ENCODE measurements at regions not wholly inside any gene's neighbourhood (a gene's known extent, or its start where the extent isn't known, plus 50 kb on each side); places are given as distances from the start of the nearest gene placed in this dataset.

- Histone ChIP-seq H3K27ac (ENCODE audit: low read depth in 1 of 2, low read length in 1 of 2) (no peak overlapping the region), H3K36me3 (ENCODE audit: control insufficient read depth in 4 of 4, insufficient read depth in 4 of 4, low read length in 4 of 4) (no peaks in the 10 kb centered on the region), H3K9ac (ENCODE audit: insufficient read depth in 1 of 2, low read length in 2 of 2) (no peak overlapping the region), H3K4me1 (ENCODE audit: control insufficient read depth in 5 of 5, insufficient read depth in 5 of 5, low read length in 5 of 5) (peaks cover 0 to 27% (median 2%) of the 10 kb centered on the region in 5 donors), H3K9me3 (ENCODE audit: control insufficient read depth in 4 of 4, insufficient read depth in 3 of 4, low read length in 3 of 4) (no peaks in the 10 kb centered on the region), H3K4me3 (no peak overlapping the region), H3K27me3 (ENCODE audit: control insufficient read depth in 3 of 3, insufficient read depth in 3 of 3, low read length in 2 of 3) (no peaks in the 10 kb centered on the region)
- DNase-seq, result no peak
- ATAC-seq (ENCODE audit: insufficient read depth, low FRiP score), result no peak
- no peak for TF ChIP-seq CTCF (IDR thresholded peaks at IDR 0.05; ENCODE audit: control extremely low read depth, extremely low read depth)
- WGBS, 2 donors, result 82% methylated on average over 6 of the region's 6 CpGs
Observed at GRCh38 chr6:43880236-43881137, 110.5 kb downstream of the VEGFA start.

DNA sequence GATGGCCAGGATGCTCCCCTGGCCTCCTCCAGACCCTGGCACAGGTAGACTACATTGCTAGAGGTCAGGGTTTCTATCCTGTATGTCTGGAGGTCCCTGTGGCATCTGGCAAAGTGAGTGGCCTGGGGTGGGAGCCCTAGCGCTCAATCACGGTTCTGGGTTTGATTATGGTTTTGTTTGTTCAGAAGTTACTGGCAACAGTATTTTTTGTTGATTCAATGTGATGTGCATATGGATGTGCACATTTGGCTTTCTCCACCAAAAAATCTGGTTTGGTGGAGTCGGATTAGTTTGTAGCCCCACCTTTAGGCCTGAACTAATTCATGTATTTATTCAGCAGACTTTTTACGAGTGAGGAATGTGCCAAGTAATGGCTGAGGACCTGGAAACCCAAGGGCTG lies 109.7 kb downstream of the VEGFA start:
- WGBS, 2 donors, result 88 to 90% methylated on average over 4 of the region's 4 CpGs
- H3K27ac ChIP-seq (ENCODE audit: low read depth in 1 of 2, low read length in 1 of 2), result no peak overlapping the region
- DNase-seq (no peak), ATAC-seq (ENCODE audit: insufficient read depth, low FRiP score) (no peak)
- H3K4me3 ChIP-seq, result no peak overlapping the region
- no peaks in the 10 kb centered on the region for H3K36me3 ChIP-seq (ENCODE audit: control insufficient read depth in 4 of 4, insufficient read depth in 4 of 4, low read length in 4 of 4)
- TF ChIP-seq CTCF (IDR thresholded peaks at IDR 0.05; ENCODE audit: control extremely low read depth, extremely low read depth), result no peak
- H3K9ac ChIP-seq (ENCODE audit: insufficient read depth in 1 of 2, low read length in 2 of 2), result no peak overlapping the region
- no peaks in the 10 kb centered on the region for H3K27me3 ChIP-seq (ENCODE audit: control insufficient read depth in 3 of 3, insufficient read depth in 3 of 3, low read length in 2 of 3)
- H3K9me3 ChIP-seq (ENCODE audit: control insufficient read depth in 4 of 4, insufficient read depth in 3 of 4, low read length in 3 of 4), result no peaks in the 10 kb centered on the region
- H3K4me1 ChIP-seq (ENCODE audit: control insufficient read depth in 5 of 5, insufficient read depth in 5 of 5, low read length in 5 of 5), result peaks cover 0 to 29% (median 2%) of the 10 kb centered on the region in 5 donors

DNA sequence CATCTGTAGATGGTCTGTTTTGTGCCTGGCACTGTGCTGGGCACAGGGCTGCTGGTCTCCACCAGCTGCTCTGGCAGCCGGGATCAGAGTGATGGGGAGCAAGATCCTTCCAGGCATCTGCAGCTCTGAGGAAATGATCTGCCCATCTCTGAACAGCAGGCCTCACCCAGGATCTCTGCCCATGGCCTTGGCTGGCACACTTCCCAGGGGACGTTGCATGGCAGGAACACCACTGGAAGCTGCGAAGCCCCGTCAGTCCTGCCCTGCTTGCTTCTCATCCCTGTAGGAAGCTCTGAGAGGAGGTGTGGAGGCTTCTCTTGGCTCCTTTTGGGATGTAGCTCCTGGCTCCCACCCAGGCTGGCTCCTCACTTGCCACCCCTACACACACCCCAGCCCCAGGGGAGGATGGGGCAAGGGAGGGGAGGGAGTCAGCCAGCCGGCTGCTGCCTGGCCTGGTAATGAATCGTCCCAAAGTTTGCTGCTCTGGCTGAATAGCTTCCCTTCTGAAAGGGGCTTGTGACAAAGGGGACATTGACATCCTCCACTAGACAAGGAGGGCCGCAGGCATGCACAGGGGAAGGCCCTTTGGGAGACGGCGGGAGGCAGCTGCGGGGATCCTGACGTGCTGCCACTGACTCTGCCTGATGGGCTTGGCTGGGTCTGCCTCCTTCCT lies 108.9 kb downstream of the VEGFA start:
- no peak overlapping the region for H3K4me3 ChIP-seq
- H3K9me3 ChIP-seq (ENCODE audit: control insufficient read depth in 4 of 4, insufficient read depth in 3 of 4, low read length in 3 of 4), result no peaks in the 10 kb centered on the region
- WGBS, 2 donors, result 85 to 86% methylated on average over 11 of the region's 11 CpGs
- no peak overlapping the region for H3K9ac ChIP-seq (ENCODE audit: insufficient read depth in 1 of 2, low read length in 2 of 2)
- H3K4me1 ChIP-seq (ENCODE audit: control insufficient read depth in 5 of 5, insufficient read depth in 5 of 5, low read length in 5 of 5), result peaks cover 0 to 28% (median 2%) of the 10 kb centered on the region in 5 donors
- no peak overlapping the region for H3K27ac ChIP-seq (ENCODE audit: low read depth in 1 of 2, low read length in 1 of 2)
- no peaks in the 10 kb centered on the region for H3K27me3 ChIP-seq (ENCODE audit: control insufficient read depth in 3 of 3, insufficient read depth in 3 of 3, low read length in 2 of 3)
- DNase-seq (no peak), ATAC-seq (ENCODE audit: insufficient read depth, low FRiP score) (no peak)
- TF ChIP-seq CTCF (IDR thresholded peaks at IDR 0.05; ENCODE audit: control extremely low read depth, extremely low read depth), result no peak
- no peaks in the 10 kb centered on the region for H3K36me3 ChIP-seq (ENCODE audit: control insufficient read depth in 4 of 4, insufficient read depth in 4 of 4, low read length in 4 of 4)

Measured in lung (tissue), 11 donors.